GM18867 (cell line): ENCODE measurements at regions not wholly inside any gene's neighbourhood (a gene's known extent, or its start where the extent isn't known, plus 50 kb on each side); places are given as distances from the start of the nearest gene placed in this dataset.

Experiments used
- ATAC-seq: cut with Tn5 transposase; IDR thresholded peaks from one replicate; pipeline ENCODE4 v1.9.1; 2021; ENCODE audit warnings: mild to moderate bottlenecking, moderate library complexity; ENCODE audit not compliant: unreplicated experiment

DNA sequence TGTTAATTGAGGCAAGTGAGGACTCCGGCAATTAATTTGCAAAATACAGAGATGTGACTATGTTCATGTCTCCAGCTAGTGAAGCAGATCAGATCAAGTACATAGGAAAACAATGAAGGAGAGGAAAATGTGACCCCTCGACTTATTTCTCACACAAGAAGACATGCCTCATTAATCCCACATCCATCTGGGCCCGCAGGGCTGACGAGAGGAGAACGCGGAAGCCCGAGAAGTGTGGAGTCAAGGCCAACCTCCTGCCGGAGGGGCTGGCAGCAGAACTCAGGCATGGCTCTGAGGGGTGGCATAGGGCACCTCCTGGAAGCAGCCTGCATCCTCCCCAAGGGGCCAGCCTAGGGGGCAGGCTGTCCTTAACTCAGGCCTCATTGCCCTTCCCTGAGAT is 54.4 kb downstream of the ZNF503 start:
- ATAC-seq: no peak

DNA sequence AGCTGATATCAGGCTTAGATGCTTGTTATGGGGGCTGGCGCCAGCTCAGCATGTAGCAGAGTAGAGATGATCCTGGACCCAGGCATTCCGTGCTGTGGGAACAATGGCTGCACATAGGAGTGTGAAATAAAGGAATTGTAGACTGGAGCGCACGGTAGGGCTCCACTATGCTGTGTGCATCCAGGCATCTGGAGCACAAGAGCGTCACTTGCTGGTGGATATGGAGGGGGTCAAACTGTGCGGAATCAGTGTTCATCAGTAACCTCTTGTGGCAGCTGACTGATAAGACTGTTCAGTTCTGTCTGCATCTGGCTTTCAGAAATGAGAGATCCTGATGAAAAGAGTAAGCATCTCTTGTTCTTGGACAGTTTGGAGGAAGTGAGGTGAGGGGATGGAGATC is 55.8 kb downstream of the ZNF503 start:
- no peak for ATAC-seq

DNA sequence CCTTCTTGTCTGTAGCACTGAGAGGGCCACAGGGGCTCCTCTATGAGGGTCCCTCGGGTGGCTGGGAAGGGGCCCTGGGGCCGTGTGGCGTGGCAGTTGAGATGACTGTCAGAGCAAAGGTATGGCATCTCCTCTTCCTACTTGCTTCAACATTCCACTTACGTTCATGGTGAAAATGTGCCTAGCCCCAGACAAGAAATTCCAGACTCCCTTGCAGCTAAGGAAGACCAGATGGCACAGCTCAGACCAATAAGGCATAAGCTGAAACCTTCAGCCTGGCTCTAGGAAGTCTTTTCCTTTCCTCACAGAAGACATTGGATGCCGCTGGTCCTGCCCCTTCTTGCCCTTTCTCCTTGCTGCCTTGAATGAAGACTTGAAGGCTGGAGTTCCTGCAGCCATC is 57.4 kb downstream of the ZNF503 start:
- ATAC-seq: no peak

- no peak for ATAC-seq
These were observed 59.2 kb downstream of the ZNF503 start for GRCh38 chr10:75342397-75342796.

GRCh38 chr10:75335983-75336382 is 65.6 kb downstream of the ZNF503 start:
- peak; percentile 99 for ATAC-seq

- no peak for ATAC-seq
These were observed 66.4 kb downstream of the ZNF503 start for GRCh38 chr10:75335191-75335590.

GRCh38 chr10:75334720-75335119 is 66.8 kb downstream of the ZNF503 start:
- ATAC-seq: no peak

DNA sequence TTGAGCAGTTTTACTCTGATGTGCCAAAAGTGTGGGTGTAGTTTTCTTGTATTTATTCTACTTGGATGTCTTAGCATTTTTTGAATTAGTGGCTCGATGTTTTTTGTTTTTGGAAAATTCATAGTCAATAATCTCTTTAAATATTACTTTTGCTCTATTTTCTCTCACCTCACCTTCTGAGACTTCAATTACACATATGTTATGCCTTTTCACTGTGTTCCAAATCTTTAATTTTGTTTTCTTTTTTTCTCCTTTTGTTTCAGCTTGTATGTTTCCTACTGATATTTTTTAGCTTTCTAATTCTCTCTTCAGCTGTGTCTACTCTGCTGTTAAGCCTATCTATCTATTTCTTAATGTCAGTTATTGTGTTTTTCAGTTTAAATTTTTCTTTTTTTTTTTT is 69.5 kb downstream of the ZNF503 start:
- ATAC-seq: no peak

DNA sequence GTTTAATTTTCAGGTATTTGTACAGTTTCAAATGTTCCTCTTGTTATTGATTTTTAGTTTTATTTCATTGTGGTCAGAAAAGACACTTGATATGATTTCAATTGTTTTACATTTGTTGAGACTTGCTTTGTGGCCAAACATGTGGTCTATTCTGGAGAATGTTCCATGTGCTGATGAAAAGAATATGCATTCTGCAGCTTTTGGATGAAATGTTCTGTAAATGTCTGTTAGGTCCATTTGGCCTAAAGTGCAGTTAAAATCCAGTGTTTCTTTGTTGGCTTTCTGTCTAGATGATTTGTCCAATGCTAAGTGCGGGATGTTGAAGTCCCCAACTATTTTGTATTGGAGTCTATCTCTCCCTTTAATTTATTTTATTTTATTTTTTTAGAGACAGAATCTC is 70.5 kb downstream of the ZNF503 start:
- ATAC-seq: no peak

- ATAC-seq: no peak
These were observed 72.3 kb downstream of the ZNF503 start for GRCh38 chr10:75329190-75329745.

- ATAC-seq: no peak
These were observed 75.3 kb downstream of the ZNF503 start for GRCh38 chr10:75326306-75326705.

DNA sequence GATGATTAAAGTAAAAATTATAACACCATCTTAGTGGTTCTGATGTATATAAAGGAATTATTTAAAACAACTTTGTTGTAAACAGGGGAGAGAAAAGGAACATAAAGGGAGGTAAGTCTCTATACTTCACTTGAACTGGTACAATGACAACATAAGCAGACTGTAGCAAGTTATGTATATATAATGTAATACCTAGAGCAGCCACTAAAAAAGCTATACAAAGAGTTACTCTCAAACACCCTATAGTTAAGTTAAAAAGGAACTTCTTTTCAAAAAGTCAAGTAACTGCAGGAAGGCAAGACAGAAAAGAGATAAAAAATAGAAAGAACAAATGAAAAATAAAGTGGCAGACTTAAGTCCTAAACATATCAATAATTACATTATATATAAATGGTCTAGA is 82.3 kb downstream of the ZNF503 start:
- ATAC-seq: no peak

- ATAC-seq: no peak
These were observed 78.8 kb upstream of the COMTD1 start for GRCh38 chr10:75314570-75314969.

DNA sequence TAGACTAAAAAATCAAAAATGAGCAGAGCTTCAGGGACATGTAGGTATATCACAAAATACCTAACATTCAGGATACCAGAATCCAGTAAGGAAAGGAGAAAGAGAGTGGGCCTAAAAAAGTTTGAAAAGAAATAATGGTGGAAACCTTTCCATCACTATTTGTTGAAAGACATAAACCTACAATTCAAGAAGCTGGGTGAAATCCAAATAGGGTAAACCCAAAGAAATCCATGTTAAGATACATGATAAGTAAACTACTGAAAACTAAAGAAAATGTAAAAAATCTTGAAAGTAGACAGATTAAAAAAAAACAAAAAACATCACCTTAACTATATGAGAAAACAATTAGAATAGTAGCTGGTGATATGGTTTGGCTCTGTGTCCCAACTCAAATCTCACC is 76.7 kb upstream of the COMTD1 start:
- ATAC-seq: no peak

DNA sequence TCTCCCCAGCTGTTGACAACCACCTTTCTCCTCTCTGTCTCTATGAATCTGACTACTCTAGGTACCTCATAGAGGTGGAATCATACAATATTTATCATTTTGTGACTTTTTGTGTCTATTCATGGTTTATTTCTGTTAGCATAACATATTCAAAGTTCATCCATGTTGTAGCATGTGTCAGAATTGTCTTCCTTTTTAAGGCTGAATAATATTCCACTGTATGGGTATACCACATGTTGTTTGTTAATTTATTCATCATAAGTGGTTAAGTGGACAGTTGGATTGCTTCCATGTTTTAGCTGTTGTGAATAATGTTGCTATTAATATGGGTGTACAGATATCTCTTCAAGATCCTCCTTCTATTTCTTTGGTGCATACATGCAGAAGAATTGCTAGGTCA is 69.9 kb upstream of the COMTD1 start:
- ATAC-seq: no peak

DNA sequence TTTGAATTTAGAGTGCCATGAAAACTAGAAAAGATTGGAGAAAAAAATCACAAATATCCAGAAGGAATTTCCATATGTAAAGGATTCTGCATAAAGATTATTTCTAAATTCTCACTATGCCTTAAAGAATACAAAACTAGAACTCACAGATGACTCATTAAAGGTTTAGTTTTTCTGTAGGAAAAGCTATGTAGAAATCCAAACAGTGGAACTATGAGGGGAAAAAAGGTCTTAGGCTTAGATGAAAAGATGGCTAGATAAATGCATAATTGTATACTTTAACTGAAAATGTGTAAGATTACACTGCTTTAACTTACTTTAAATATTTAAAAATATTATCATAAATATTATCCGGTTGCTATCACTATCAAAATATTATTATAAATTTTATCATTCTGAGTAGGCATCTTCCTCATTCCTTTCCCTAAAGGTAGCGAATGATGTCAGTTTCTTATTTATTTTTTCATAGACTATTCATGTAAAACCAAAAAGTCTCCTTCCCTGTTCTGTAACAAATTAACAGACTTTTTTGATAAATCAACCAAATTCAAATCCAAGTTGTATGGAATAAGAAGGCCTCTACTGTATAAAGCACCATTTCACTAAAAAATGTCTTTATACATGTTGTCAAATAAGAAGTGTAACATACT is 69.1 kb upstream of the COMTD1 start:
- no peak for ATAC-seq

DNA sequence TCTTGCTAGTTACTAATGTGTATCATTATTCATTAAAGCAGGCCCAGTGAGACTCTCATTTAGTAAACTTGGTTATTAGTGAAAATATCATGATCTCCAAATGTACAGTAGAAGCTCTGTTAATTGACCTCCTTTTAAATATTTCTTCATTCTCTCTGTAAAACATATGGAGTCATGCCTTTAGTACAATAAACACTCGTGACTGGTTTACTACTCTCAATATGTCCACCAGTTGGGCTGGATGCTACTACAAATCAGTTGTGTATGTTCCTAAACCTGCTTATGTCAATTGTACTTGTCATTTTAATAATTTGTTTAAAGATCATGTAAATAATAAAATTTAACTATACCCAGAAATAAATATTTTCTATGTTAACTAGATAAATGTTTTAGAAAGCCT is 68.6 kb upstream of the COMTD1 start:
- ATAC-seq: no peak

DNA sequence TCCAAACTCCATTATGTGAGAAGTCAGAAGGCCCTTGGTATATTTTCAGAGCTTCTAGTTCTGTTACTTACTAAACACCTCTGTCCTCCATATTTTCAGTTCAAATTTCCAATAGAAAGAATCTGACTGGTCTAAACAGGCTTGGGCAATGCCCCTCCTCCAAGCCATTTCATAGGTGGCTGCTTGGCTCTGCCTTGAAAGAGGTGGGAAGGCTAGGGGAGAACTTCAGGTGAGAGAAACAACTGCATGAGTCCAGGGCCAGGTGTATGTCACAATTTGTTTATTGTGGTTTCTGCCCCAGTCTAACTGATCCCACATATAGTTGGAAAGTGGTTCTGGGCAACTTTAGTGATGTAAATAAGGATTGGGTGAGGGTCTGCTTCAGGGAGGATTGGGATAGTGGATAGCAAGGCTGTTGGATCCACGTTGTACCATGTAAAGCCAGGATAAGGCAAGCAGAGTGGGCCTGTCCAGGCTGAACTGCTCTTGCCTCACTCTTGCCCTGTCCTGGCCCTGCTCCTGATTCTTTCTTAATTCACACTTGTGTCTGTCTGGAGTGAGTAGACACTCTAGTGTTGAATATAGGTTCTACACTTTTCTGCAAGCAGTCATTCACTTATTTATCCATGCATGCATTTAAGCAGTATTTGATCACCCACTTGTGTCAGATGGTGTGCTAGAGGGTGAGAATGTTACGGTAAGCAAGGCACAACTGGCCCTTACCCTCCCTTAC is 67.5 kb upstream of the COMTD1 start:
- ATAC-seq: no peak

DNA sequence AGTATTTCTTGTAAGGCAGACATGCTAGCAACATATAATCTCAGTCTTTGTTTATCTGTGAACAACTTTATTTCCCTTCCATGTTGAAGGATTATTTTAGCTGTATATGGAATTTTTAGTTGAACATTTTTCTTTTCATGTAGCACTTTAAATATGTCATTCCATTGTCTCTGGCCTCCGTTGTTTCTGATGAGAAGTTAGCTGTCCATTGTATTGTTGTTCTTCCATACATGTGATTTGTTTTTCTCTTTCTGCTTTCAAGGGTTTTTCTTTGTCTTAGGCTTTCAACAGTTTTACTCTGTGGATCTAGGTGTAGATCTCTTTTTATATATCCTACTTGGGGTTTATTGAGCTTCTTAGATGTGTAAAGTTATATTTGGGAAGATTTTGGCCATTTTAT is 66.3 kb upstream of the COMTD1 start:
- ATAC-seq: no peak

DNA sequence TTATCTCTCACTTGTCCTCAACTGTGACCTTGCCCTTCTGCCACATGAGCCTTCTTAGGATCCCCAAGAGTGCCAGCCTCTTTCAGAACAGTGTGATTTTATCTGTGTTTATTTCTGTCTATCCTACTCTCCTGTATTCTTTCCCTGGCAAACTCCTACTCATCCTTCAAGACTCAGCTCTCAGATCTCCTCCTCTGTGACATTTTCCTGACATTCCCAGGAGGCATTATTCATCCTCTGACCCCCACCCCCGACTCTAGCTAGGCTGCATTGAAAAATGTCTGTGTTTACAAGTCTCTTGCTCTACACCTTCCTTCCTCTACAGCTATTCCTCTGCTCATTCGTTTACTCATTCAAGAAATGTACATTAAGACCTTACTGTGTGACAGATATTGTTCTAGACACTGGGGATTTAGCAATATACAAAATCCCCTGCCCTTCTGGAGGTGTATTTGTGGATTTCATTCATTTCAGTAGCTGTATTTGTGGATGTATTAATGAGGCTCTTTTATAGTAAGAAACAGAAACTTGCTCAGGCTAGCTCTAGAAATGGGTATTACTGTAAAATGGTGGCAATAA is 61.4 kb upstream of the COMTD1 start:
- no peak for ATAC-seq

- no peak for ATAC-seq
These were observed 60.2 kb upstream of the COMTD1 start for GRCh38 chr10:75295868-75296441.
